COLO829 (cell line): ENCODE measurements at regions not wholly inside any gene's neighbourhood (a gene's known extent, or its start where the extent isn't known, plus 50 kb on each side); places are given as distances from the start of the nearest gene placed in this dataset.

Experiments used
- DNase-seq: peaks from one replicate; pipeline ENCODE4 v3.0.0; 2012; ENCODE audit warnings: low spot score

- no peak for DNase-seq
Measured at GRCh38 chr6:167442796-167443680, 118.2 kb downstream of the TTLL2 start.

GRCh38 chr6:167444602-167445346 is 119.9 kb downstream of the TTLL2 start:
- no peak for DNase-seq

GRCh38 chr6:167445568-167445967 is 120.7 kb downstream of the TTLL2 start:
- no peak for DNase-seq

GRCh38 chr6:167446046-167446445 is 121.2 kb downstream of the TTLL2 start:
- no peak for DNase-seq

GRCh38 chr6:167446971-167447370 is 122.1 kb downstream of the TTLL2 start:
- DNase-seq = no peak

- no peak for DNase-seq
Measured at GRCh38 chr6:167448378-167448777, 123.5 kb downstream of the TTLL2 start.

- DNase-seq = no peak
Measured at GRCh38 chr6:167449094-167449861, 124.4 kb downstream of the TTLL2 start.

- DNase-seq = no peak
Measured at GRCh38 chr6:167450626-167451025, 125.7 kb downstream of the TTLL2 start.

- no peak for DNase-seq
Measured at GRCh38 chr6:167452338-167453081, 127.6 kb downstream of the TTLL2 start.

GRCh38 chr6:167453082-167453446 is 128.2 kb downstream of the TTLL2 start:
- DNase-seq = no peak

- DNase-seq = no peak
Measured at GRCh38 chr6:167454003-167454402, 129.1 kb downstream of the TTLL2 start.

GRCh38 chr6:167455371-167455770 is 130.5 kb downstream of the TTLL2 start:
- no peak for DNase-seq

- DNase-seq = no peak
Measured at GRCh38 chr6:167462514-167463312, 137.8 kb downstream of the TTLL2 start.

GRCh38 chr6:167464177-167464576 is 139.3 kb downstream of the TTLL2 start:
- DNase-seq = no peak

- DNase-seq = no peak
Measured at GRCh38 chr6:167465482-167465881, 140.6 kb downstream of the TTLL2 start.

GRCh38 chr6:167467282-167467681 is 142.4 kb downstream of the TTLL2 start:
- DNase-seq = no peak

GRCh38 chr6:167467793-167468431 is 143.0 kb downstream of the TTLL2 start:
- no peak for DNase-seq

- DNase-seq = no peak
Measured at GRCh38 chr6:167469101-167469500, 144.2 kb downstream of the TTLL2 start.

- no peak for DNase-seq
Measured at GRCh38 chr6:167469672-167470071, 144.8 kb downstream of the TTLL2 start.

GRCh38 chr6:167470101-167470835 is 145.4 kb downstream of the TTLL2 start:
- DNase-seq = no peak
